Epithelial cell of esophagus (primary cell): ENCODE measurements at regions not wholly inside any gene's neighbourhood (a gene's known extent, or its start where the extent isn't known, plus 50 kb on each side); places are given as distances from the start of the nearest gene placed in this dataset.

ENCODE experiments used
- DNase-seq: peaks from one replicate; pipeline ENCODE4 v3.0.0; 2010; ENCODE audit warnings: low read depth
- H3K4me3 ChIP-seq: 2 replicates; pipeline ENCODE4 v1.5.1; 2011; ENCODE audit warnings: mild to moderate bottlenecking, low read length, control low read depth
- CTCF ChIP-seq: IDR thresholded peaks from 2 replicates; pipeline ENCODE4 v1.5.1; 2011; ENCODE audit warnings: low read depth, mild to moderate bottlenecking, low read length, control low read depth, inconsistent platforms; ENCODE audit not compliant: insufficient read depth; ENCODE audit errors: missing control alignments

- peak; percentile 55 for DNase-seq
- peak overlapping the region; percentile 56 for H3K4me3 ChIP-seq
- TF ChIP-seq CTCF = no peak
These were observed 54.4 kb upstream of the ZNF337 start for GRCh38 chr20:25750765-25751696.

GRCh38 chr20:25750220-25750764 lies 53.6 kb upstream of the ZNF337 start:
- TF ChIP-seq CTCF = no peak
- no peak for DNase-seq
- peak overlapping the region; percentile 56 for H3K4me3 ChIP-seq

- no peak for DNase-seq
- no peak overlapping the region for H3K4me3 ChIP-seq
- no peak for TF ChIP-seq CTCF
These were observed 53.0 kb upstream of the ZNF337 start for GRCh38 chr20:25749649-25750048.
